ENCODE measurements at regions not wholly inside any gene's neighbourhood (a gene's known extent, or its start where the extent isn't known, plus 50 kb on each side); places are given as distances from the start of the nearest gene placed in this dataset.
A peak's percentile ranks its signal among the peaks of the same experiment; 100 is the strongest.

- no peak overlapping the region for H3K9ac ChIP-seq (ENCODE audit: low read length)
- H3K79me1 ChIP-seq (ENCODE audit: low read length) = no peaks in the 10 kb centered on the region
- H3K27ac ChIP-seq (ENCODE audit: low read depth, low read length) = no peak overlapping the region
- WGBS (ENCODE audit: extremely low coverage, insufficient coverage, low lambda C conversion rate) = no CpG with 5 or more reads among the region's 6 CpGs
- H3K36me3 ChIP-seq (ENCODE audit: control insufficient read depth, insufficient read depth, low read length) = no peaks in the 10 kb centered on the region
- no peak overlapping the region for H3K18ac ChIP-seq (ENCODE audit: low read length)
- H3K23ac ChIP-seq (ENCODE audit: low read length) = no peak overlapping the region
- no peak overlapping the region for H2BK120ac ChIP-seq (ENCODE audit: low read depth, low read length)
- no peak overlapping the region for H3K4ac ChIP-seq (ENCODE audit: low read depth, low read length)
- H3K79me2 ChIP-seq (ENCODE audit: control insufficient read depth, insufficient read depth, low read length) = no peaks in the 10 kb centered on the region
- no peak overlapping the region for H4K8ac ChIP-seq (ENCODE audit: low read depth, low read length)
- peaks cover 16% of the 10 kb centered on the region for H3K4me1 ChIP-seq (ENCODE audit: control insufficient read depth, low read depth, low read length)
- peak overlapping the region; percentile 78 for H3K56ac ChIP-seq (ENCODE audit: low read length)
- no peak overlapping the region for H4K5ac ChIP-seq (ENCODE audit: low read length)
- H2BK5ac ChIP-seq (ENCODE audit: low read length) = peak overlapping the region; percentile 17
- peak overlapping the region; percentile 76 for H2AK5ac ChIP-seq (ENCODE audit: low read length)
- no peak overlapping the region for H3K4me2 ChIP-seq (ENCODE audit: low read length)
- no peak overlapping the region for H3K4me3 ChIP-seq (ENCODE audit: low read length)
- no peak for DNase-seq
- no peak overlapping the region for H2BK15ac ChIP-seq (replicated peaks; ENCODE audit: low read depth)
- no peaks in the 10 kb centered on the region for H3K27me3 ChIP-seq (ENCODE audit: insufficient read depth, low read length, poor library complexity)
Measured at GRCh38 chr15:66932634-66933024, 132.8 kb upstream of the SMAD3 start.

DNA sequence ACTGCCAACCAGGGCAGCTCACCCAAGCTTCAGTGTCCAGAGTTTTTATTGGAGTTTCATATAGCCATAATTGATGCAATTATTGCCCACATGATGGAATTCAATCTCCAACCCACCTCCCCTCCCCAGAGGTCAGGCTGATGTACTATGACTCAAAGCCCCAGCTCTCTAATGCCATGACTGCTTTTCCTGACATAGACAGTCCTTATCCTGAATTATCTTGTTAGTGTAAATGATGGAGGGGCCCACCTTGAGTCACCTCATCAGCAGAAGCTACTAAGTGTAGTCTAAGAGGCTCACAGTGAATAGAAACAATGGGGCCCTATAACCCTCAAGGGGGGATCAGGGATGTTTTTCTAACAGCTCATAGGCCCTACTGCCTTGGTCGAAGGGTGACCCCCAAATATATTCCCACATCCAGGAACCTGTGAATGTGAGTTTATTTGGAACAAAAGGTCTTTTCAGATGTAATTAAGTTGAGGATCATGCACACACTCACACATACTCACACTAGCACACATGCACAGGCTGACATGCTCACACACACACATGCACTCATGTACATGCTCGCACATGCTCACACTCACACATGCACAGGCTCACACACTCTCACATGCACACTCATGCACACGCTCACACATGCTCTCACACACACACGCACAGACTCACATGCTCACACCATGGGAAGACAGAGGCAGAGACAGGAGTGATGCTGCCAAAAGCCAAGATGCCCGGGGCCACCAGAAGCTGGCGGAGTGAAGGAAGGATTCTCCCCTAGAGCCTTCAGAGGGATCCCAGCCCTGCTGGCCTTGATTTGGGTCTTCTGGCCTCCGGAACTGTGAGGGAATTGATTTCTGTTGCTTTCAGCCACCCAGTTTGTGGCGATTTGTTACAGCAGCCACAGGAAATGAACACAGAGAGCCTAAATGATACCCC is 131.2 kb upstream of the SMAD3 start:
- H3K36me3 ChIP-seq (ENCODE audit: control insufficient read depth, insufficient read depth, low read length) = no peaks in the 10 kb centered on the region
- no peak overlapping the region for H3K27ac ChIP-seq (ENCODE audit: low read depth, low read length)
- H3K18ac ChIP-seq (ENCODE audit: low read length) = no peak overlapping the region
- H4K8ac ChIP-seq (ENCODE audit: low read depth, low read length) = no peak overlapping the region
- H3K79me1 ChIP-seq (ENCODE audit: low read length) = no peaks in the 10 kb centered on the region
- no peak overlapping the region for H2BK15ac ChIP-seq (replicated peaks; ENCODE audit: low read depth)
- H3K27me3 ChIP-seq (ENCODE audit: insufficient read depth, low read length, poor library complexity) = no peaks in the 10 kb centered on the region
- H3K23ac ChIP-seq (ENCODE audit: low read length) = no peak overlapping the region
- no peak overlapping the region for H4K5ac ChIP-seq (ENCODE audit: low read length)
- H3K4me1 ChIP-seq (ENCODE audit: control insufficient read depth, low read depth, low read length) = peaks cover 11% of the 10 kb centered on the region
- H2BK5ac ChIP-seq (ENCODE audit: low read length) = no peak overlapping the region
- H2BK120ac ChIP-seq (ENCODE audit: low read depth, low read length) = no peak overlapping the region
- H3K4me2 ChIP-seq (ENCODE audit: low read length) = no peak overlapping the region
- no peaks in the 10 kb centered on the region for H3K79me2 ChIP-seq (ENCODE audit: control insufficient read depth, insufficient read depth, low read length)
- H3K4ac ChIP-seq (ENCODE audit: low read depth, low read length) = no peak overlapping the region
- H3K4me3 ChIP-seq (ENCODE audit: low read length) = no peak overlapping the region
- H3K56ac ChIP-seq (ENCODE audit: low read length) = no peak overlapping the region
- no peak for DNase-seq
- H2AK5ac ChIP-seq (ENCODE audit: low read length) = no peak overlapping the region
- WGBS (ENCODE audit: extremely low coverage, insufficient coverage, low lambda C conversion rate) = no CpG with 5 or more reads among the region's 8 CpGs
- H3K9ac ChIP-seq (ENCODE audit: low read length) = no peak overlapping the region

GRCh38 chr15:66934868-66935520 is 130.4 kb upstream of the SMAD3 start:
- H3K27me3 ChIP-seq (ENCODE audit: insufficient read depth, low read length, poor library complexity) = no peaks in the 10 kb centered on the region
- H3K18ac ChIP-seq (ENCODE audit: low read length) = no peak overlapping the region
- H3K79me2 ChIP-seq (ENCODE audit: control insufficient read depth, insufficient read depth, low read length) = no peaks in the 10 kb centered on the region
- H3K36me3 ChIP-seq (ENCODE audit: control insufficient read depth, insufficient read depth, low read length) = no peaks in the 10 kb centered on the region
- no peak overlapping the region for H4K8ac ChIP-seq (ENCODE audit: low read depth, low read length)
- no CpG with 5 or more reads among the region's 3 CpGs for WGBS (ENCODE audit: extremely low coverage, insufficient coverage, low lambda C conversion rate)
- H3K9ac ChIP-seq (ENCODE audit: low read length) = no peak overlapping the region
- no peak for DNase-seq
- H4K5ac ChIP-seq (ENCODE audit: low read length) = no peak overlapping the region
- H3K4me2 ChIP-seq (ENCODE audit: low read length) = no peak overlapping the region
- H2BK5ac ChIP-seq (ENCODE audit: low read length) = no peak overlapping the region
- no peak overlapping the region for H3K4me3 ChIP-seq (ENCODE audit: low read length)
- no peak overlapping the region for H2BK15ac ChIP-seq (replicated peaks; ENCODE audit: low read depth)
- H3K56ac ChIP-seq (ENCODE audit: low read length) = no peak overlapping the region
- no peak overlapping the region for H3K27ac ChIP-seq (ENCODE audit: low read depth, low read length)
- peaks cover 11% of the 10 kb centered on the region for H3K4me1 ChIP-seq (ENCODE audit: control insufficient read depth, low read depth, low read length)
- no peak overlapping the region for H2BK120ac ChIP-seq (ENCODE audit: low read depth, low read length)
- H3K79me1 ChIP-seq (ENCODE audit: low read length) = no peaks in the 10 kb centered on the region
- no peak overlapping the region for H3K4ac ChIP-seq (ENCODE audit: low read depth, low read length)
- no peak overlapping the region for H3K23ac ChIP-seq (ENCODE audit: low read length)
- no peak overlapping the region for H2AK5ac ChIP-seq (ENCODE audit: low read length)

DNA sequence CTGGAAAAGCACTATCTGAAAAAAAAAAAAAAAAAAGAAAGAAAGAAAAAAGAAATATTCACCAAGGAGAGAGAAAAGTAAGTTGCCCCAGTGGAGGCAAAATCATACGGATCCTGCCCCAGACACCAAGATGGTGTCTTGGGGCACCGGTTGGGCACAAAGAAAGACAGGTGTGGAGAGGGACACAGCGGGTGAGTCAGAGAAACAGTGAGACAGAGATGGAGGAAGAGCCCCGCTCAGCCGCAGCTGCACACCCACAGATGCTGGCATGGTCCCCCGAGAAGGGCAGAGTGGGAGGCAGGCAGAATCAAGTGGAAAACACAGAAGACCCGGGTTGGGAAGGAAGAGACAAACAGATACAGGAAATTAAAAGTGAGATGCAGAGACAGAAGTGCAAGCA is 129.7 kb upstream of the SMAD3 start:
- Histone ChIP-seq H3K56ac (ENCODE audit: low read length) (no peak overlapping the region), H3K36me3 (ENCODE audit: control insufficient read depth, insufficient read depth, low read length) (no peaks in the 10 kb centered on the region), H2AK5ac (ENCODE audit: low read length) (no peak overlapping the region), H3K18ac (ENCODE audit: low read length) (no peak overlapping the region), H3K27me3 (ENCODE audit: insufficient read depth, low read length, poor library complexity) (no peaks in the 10 kb centered on the region), H3K27ac (ENCODE audit: low read depth, low read length) (no peak overlapping the region), H2BK5ac (ENCODE audit: low read length) (no peak overlapping the region), H4K5ac (ENCODE audit: low read length) (no peak overlapping the region), H3K23ac (ENCODE audit: low read length) (no peak overlapping the region), H3K4me1 (ENCODE audit: control insufficient read depth, low read depth, low read length) (peaks cover 11% of the 10 kb centered on the region), H2BK15ac (replicated peaks; ENCODE audit: low read depth) (no peak overlapping the region), H3K4me3 (ENCODE audit: low read length) (no peak overlapping the region), H3K79me1 (ENCODE audit: low read length) (no peaks in the 10 kb centered on the region), H3K9ac (ENCODE audit: low read length) (no peak overlapping the region), H4K8ac (ENCODE audit: low read depth, low read length) (no peak overlapping the region), H3K4me2 (ENCODE audit: low read length) (no peak overlapping the region), H3K79me2 (ENCODE audit: control insufficient read depth, insufficient read depth, low read length) (no peaks in the 10 kb centered on the region), H2BK120ac (ENCODE audit: low read depth, low read length) (no peak overlapping the region), H3K4ac (ENCODE audit: low read depth, low read length) (no peak overlapping the region)
- no peak for DNase-seq
- WGBS (ENCODE audit: extremely low coverage, insufficient coverage, low lambda C conversion rate) = no CpG with 5 or more reads among the region's 7 CpGs

DNA sequence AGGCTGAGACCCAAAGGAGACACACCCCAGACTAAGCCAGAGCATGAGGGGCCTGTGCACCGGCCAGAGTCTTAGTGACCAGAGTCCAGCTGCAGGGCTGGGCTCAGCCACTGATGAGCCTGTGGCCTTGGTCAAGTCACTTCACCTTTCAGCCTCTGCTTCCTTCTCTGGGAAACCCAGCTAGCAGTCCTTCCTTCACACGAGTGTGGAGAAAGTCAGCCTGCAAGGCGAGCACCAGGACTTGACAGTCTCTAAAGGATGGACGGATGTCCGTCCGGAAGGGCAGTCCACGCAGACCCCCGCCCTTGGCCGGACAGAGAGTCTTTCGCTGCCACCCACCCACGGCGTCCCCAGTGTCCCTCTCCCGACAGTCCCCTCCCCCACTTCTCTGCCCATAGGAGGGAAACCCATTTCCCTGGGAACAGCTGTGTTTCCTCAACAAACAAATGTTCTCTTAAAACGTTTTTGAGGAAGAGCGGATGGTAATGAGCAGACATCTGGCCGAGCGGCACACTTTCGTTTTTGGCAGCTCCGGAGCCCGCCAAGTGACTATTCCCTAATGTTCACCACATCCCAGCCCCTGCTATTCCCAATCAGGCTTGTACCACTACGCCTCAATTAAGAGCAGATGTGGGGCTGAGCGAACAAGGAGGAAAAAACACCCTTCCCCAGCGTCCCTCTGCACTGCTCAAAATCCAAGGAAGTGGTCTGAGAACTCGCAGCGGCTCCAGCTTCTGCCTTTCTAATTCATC is 129.1 kb upstream of the SMAD3 start:
- peaks cover 11% of the 10 kb centered on the region for H3K4me1 ChIP-seq (ENCODE audit: control insufficient read depth, low read depth, low read length)
- H3K27me3 ChIP-seq (ENCODE audit: insufficient read depth, low read length, poor library complexity) = no peaks in the 10 kb centered on the region
- no peak for DNase-seq
- H3K4ac ChIP-seq (ENCODE audit: low read depth, low read length) = no peak overlapping the region
- no CpG with 5 or more reads among the region's 25 CpGs for WGBS (ENCODE audit: extremely low coverage, insufficient coverage, low lambda C conversion rate)
- no peak overlapping the region for H2AK5ac ChIP-seq (ENCODE audit: low read length)
- no peak overlapping the region for H4K8ac ChIP-seq (ENCODE audit: low read depth, low read length)
- no peaks in the 10 kb centered on the region for H3K79me2 ChIP-seq (ENCODE audit: control insufficient read depth, insufficient read depth, low read length)
- H3K4me3 ChIP-seq (ENCODE audit: low read length) = no peak overlapping the region
- no peaks in the 10 kb centered on the region for H3K36me3 ChIP-seq (ENCODE audit: control insufficient read depth, insufficient read depth, low read length)
- H3K79me1 ChIP-seq (ENCODE audit: low read length) = no peaks in the 10 kb centered on the region
- no peak overlapping the region for H3K27ac ChIP-seq (ENCODE audit: low read depth, low read length)
- no peak overlapping the region for H2BK5ac ChIP-seq (ENCODE audit: low read length)
- no peak overlapping the region for H3K23ac ChIP-seq (ENCODE audit: low read length)
- no peak overlapping the region for H3K4me2 ChIP-seq (ENCODE audit: low read length)
- no peak overlapping the region for H3K56ac ChIP-seq (ENCODE audit: low read length)
- H2BK15ac ChIP-seq (replicated peaks; ENCODE audit: low read depth) = no peak overlapping the region
- H3K18ac ChIP-seq (ENCODE audit: low read length) = no peak overlapping the region
- no peak overlapping the region for H3K9ac ChIP-seq (ENCODE audit: low read length)
- H2BK120ac ChIP-seq (ENCODE audit: low read depth, low read length) = no peak overlapping the region
- H4K5ac ChIP-seq (ENCODE audit: low read length) = no peak overlapping the region
